Esophagus squamous epithelium (tissue), 5 donors: ENCODE measurements at regions not wholly inside any gene's neighbourhood (a gene's known extent, or its start where the extent isn't known, plus 50 kb on each side); places are given as distances from the start of the nearest gene placed in this dataset.

ENCODE experiments used
- DNase-seq: peaks from one replicate; lab custom pipeline; 2025; lab: John Stamatoyannopoulos, UW
- H3K27ac ChIP-seq, 4 donors: fragments of 200-600 bp; sonication (generic); one replicate each; pipeline ENCODE4 v1.5.1; 2016 to 2019; ENCODE audit warnings: mild to moderate bottlenecking in 1 of 4
- H3K27me3 ChIP-seq, 4 donors: fragments of 200-600 bp; sonication (generic); 1 replicate in 3 of 4; 2 replicates in 1 of 4; pipeline versions ENCODE4 v1.5.1 to v1.6.0; 2017 to 2021; ENCODE audit warnings: antibody characterized with exemption in 1 of 4
- H3K36me3 ChIP-seq, 3 donors: fragments of 200-600 bp; sonication (generic); one replicate each; pipeline ENCODE4 v1.5.1; 2016 to 2019
- H3K4me1 ChIP-seq, 3 donors: fragments of 200-600 bp; sonication (generic); one replicate each; pipeline ENCODE4 v1.5.1; 2017 to 2019
- H3K4me3 ChIP-seq, 4 donors: fragments of 200-600 bp; sonication (generic); 1 replicate in 3 of 4; 2 replicates in 1 of 4; pipeline ENCODE4 v1.5.1; 2016 to 2019; ENCODE audit warnings: mild to moderate bottlenecking in 2 of 4, moderate library complexity in 1 of 4
- H3K9me3 ChIP-seq, 3 donors: fragments of 200-600 bp; sonication (generic); one replicate each; pipeline ENCODE4 v1.5.1; 2016 to 2019
- POLR2A ChIP-seq, 4 donors: fragments of 450-650 bp; IDR thresholded peaks; one replicate each; pipeline ENCODE4 v1.6.1; 2017; ENCODE audit warnings: antibody characterized with exemption in 4 of 4, mild to moderate bottlenecking in 4 of 4, moderate library complexity in 3 of 4
- WGBS, 2 donors: methylation state at CpG; one replicate each; pipeline ENCODE4 v1.1.5; 2018; 5-methylcytosine and 5-hydroxymethylcytosine counted together
- intact Hi-C: fragments of 100-400 bp; cut with DNase I; formaldehyde crosslinking; loops from one replicate; pipeline ENCODE4 v1.15.0; 2022
- TF ChIP-seq, protein P1 (sequence below), 6 experiments: fragments of 450-650 bp in 4 of 6; fragments of 200-600 bp in 2 of 6; sonication (generic) in 2 of 6; IDR thresholded peaks; one replicate each; pipeline ENCODE4 v1.5.1; 2016 to 2019; ENCODE audit warnings: antibody characterized with exemption in 6 of 6, mild to moderate bottlenecking in 4 of 6, moderate library complexity in 4 of 6
- donor health status: DM: yes; HTN: yes; CAD: no.

DNA sequence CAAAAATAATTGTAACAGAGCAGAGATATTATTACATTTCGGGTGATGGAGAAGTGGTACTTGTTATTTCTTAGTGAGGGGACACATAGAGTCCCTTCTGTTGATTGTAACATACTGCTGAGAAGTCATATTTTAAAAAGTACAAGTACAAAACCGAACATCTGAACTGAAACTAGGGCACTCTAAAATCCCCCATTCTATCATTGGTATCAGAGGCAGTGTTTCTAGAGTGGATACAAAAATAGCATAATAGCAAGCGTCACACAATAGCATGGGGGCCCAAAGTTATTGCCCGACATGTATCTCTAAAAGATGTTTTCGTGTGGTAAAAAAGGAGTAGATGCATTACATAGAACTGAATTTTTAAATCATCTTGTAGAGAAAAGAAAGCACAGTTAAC, 502.1 kb upstream of the SLC10A2 start:
- Histone ChIP-seq H3K4me1 (no peaks in the 10 kb centered on the region), H3K36me3 (no peaks in the 10 kb centered on the region), H3K4me3 (no peak overlapping the region), H3K27ac (no peak overlapping the region), H3K9me3 (peaks cover 0 to under 1% (median 0%) of the 10 kb centered on the region in 3 donors), H3K27me3 (no peaks in the 10 kb centered on the region)
- 68 to 82% methylated on average over 5 of the region's 5 CpGs for WGBS, 2 donors
- intact Hi-C loops, result no loop called here
- DNase-seq, result no peak
- TF ChIP-seq, protein P1, sequence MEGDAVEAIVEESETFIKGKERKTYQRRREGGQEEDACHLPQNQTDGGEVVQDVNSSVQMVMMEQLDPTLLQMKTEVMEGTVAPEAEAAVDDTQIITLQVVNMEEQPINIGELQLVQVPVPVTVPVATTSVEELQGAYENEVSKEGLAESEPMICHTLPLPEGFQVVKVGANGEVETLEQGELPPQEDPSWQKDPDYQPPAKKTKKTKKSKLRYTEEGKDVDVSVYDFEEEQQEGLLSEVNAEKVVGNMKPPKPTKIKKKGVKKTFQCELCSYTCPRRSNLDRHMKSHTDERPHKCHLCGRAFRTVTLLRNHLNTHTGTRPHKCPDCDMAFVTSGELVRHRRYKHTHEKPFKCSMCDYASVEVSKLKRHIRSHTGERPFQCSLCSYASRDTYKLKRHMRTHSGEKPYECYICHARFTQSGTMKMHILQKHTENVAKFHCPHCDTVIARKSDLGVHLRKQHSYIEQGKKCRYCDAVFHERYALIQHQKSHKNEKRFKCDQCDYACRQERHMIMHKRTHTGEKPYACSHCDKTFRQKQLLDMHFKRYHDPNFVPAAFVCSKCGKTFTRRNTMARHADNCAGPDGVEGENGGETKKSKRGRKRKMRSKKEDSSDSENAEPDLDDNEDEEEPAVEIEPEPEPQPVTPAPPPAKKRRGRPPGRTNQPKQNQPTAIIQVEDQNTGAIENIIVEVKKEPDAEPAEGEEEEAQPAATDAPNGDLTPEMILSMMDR (IDR thresholded peaks at IDR 0.05), result no peak
- TF ChIP-seq POLR2A (IDR thresholded peaks at IDR 0.05), result no peak

DNA sequence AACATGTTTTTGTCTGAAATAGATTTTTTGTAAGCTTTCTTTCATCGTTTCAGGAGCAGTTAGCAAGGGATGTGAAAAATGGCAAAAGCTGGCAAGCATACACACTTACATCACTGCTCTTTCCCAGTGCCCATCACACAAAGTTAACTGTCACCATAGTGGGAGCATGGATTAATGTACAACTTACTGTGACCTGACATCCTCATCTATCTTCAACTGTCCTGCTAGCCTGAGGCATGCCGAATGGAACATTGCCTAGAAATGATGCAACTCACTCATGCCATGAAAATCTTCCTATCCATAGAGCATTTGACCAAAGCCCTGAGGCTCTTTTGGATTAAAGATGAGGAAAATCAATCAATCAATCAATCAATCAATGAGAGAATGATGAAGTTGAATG, 491.7 kb upstream of the SLC10A2 start:
- Histone ChIP-seq H3K4me1 (no peaks in the 10 kb centered on the region), H3K27ac (no peak overlapping the region), H3K27me3 (no peaks in the 10 kb centered on the region), H3K36me3 (no peaks in the 10 kb centered on the region), H3K9me3 (no peaks in the 10 kb centered on the region), H3K4me3 (no peak overlapping the region)
- intact Hi-C loops, result no loop called here
- 35 to 45% methylated on average over 2 of the region's 2 CpGs for WGBS, 2 donors
- TF ChIP-seq POLR2A (IDR thresholded peaks at IDR 0.05), result no peak
- TF ChIP-seq, protein P1 (IDR thresholded peaks at IDR 0.05), result no peak
- DNase-seq, result no peak

DNA sequence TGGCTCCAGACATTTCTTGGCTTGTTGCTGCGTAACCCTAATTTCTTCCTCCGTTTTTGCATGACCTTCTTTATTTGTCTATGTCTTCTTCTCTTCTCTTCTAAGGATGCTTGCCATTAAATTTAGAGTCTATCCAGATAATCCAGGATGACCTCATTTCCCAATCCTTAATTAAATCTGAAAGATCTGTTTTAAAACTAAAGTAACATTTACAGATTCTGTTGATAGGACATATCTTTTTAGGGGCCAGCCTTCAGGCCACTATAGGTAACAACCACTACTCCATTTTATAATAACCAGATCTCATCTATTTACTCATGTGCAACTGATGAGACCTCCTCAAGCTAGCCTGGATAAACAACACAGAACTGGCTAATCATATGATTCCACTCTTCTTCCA, 490.5 kb upstream of the SLC10A2 start:
- WGBS, 2 donors, result 65 to 81% methylated on average over 2 of the region's 2 CpGs
- Histone ChIP-seq H3K36me3 (no peaks in the 10 kb centered on the region), H3K27me3 (no peaks in the 10 kb centered on the region)

DNA sequence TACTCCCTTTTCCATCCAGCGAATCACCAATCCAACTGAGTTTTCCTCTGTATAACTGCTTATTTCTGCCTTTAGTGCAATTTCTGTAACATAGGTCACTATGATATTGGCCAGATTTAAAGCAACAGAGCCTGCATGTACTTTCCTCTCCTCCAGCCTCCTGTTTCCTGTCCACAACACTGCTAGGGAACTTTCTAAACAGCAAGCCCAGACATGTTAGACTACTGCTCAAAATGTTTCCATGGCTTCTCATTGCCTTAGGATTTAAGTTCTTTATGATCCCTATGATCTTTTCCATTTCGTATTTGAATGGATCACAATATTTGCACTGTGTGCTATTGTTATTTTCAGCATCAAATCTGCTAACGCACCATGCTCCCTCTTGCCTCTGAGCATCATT, 481.7 kb upstream of the SLC10A2 start:
- DNase-seq, result no peak
- no peaks in the 10 kb centered on the region for H3K4me1 ChIP-seq
- no peak overlapping the region for H3K27ac ChIP-seq
- no peaks in the 10 kb centered on the region for H3K27me3 ChIP-seq
- no peaks in the 10 kb centered on the region for H3K36me3 ChIP-seq
- intact Hi-C loops, result no loop called here
- H3K4me3 ChIP-seq, result no peak overlapping the region
- no peaks in the 10 kb centered on the region for H3K9me3 ChIP-seq
- 45% methylated on average over 3 of the region's 3 CpGs for WGBS, 2 donors
- TF ChIP-seq, protein P1 (IDR thresholded peaks at IDR 0.05), result no peak
- no peak for TF ChIP-seq POLR2A (IDR thresholded peaks at IDR 0.05)

More for the DNA sequence above, 490.5 kb upstream of the SLC10A2 start:
- no peak for TF ChIP-seq POLR2A (IDR thresholded peaks at IDR 0.05)
- TF ChIP-seq, protein P1 (IDR thresholded peaks at IDR 0.05), result no peak
- intact Hi-C loops, result no loop called here
- H3K27ac ChIP-seq, result no peak overlapping the region
- no peaks in the 10 kb centered on the region for H3K9me3 ChIP-seq
- no peak for DNase-seq
- no peak overlapping the region for H3K4me3 ChIP-seq
- no peaks in the 10 kb centered on the region for H3K4me1 ChIP-seq

DNA sequence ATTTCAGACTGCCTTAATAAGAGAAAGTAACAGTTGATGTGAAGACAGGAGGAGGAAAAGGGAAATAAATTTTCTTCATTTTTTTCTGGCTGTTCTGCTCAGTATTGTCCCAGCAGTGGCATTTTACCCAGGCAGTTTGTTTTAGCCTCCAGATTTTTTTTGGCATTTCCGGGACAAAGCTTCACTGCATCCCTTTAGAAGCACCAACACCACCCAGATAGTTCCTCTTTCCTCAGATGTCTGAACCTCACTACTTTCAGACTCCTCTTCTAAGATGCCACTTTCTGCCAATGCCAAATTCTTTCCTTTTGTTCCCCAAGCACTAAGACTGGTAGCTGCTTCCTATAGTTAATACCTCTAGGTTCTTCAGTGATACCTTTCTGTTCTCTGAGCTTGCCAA, 480.1 kb upstream of the SLC10A2 start:
- 63 to 70% methylated on average over 1 of the region's 1 CpG for WGBS, 2 donors
- no peaks in the 10 kb centered on the region for H3K9me3 ChIP-seq
- no peak overlapping the region for H3K4me3 ChIP-seq
- intact Hi-C loops, result no loop called here
- no peaks in the 10 kb centered on the region for H3K36me3 ChIP-seq
- no peaks in the 10 kb centered on the region for H3K4me1 ChIP-seq
- DNase-seq, result no peak
- no peak overlapping the region for H3K27ac ChIP-seq
- TF ChIP-seq, protein P1 (IDR thresholded peaks at IDR 0.05), result no peak
- no peak for TF ChIP-seq POLR2A (IDR thresholded peaks at IDR 0.05)
- no peaks in the 10 kb centered on the region for H3K27me3 ChIP-seq
